Neural progenitor cell (in vitro differentiated cells): ENCODE measurements at regions not wholly inside any gene's neighbourhood (a gene's known extent, or its start where the extent isn't known, plus 50 kb on each side); places are given as distances from the start of the nearest gene placed in this dataset.

ENCODE experiments used
- CTCF ChIP-seq: fragments of 200-600 bp; sonication (generic); IDR thresholded peaks from 2 replicates; pipeline ENCODE4 v1.5.1; 2017; ENCODE audit warnings: antibody characterized with exemption, mild to moderate bottlenecking
- EZH2 ChIP-seq: fragments of 200-600 bp; sonication (generic); IDR thresholded peaks from 2 replicates; pipeline ENCODE4 v1.6.1; 2017; ENCODE audit warnings: antibody characterized with exemption, mild to moderate bottlenecking, moderate library complexity
- EZH2phosphoT487 ChIP-seq: fragments of 200-600 bp; sonication (generic); IDR thresholded peaks from 2 replicates; pipeline ENCODE4 v1.6.1; 2017; ENCODE audit warnings: antibody characterized with exemption

DNA sequence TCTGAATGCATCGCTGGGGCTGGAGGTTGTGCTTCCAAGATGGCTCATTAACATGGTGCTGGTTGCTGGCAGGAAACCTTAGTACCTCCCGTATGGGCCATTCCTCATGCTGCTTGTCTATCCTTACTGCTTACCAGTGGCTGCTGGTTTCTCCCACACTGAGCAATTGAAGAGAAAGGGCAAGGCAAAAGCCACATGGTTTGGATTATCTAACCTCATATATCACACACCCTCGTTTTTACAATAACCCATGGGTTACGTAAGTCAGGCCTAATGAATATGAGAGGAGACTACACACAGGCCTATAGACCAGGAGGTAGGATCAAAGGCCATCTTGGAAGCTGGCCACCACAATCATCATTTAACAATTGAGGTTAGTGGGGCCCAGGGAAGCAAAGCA, 141.8 kb upstream of the EDNRA start:
- no peak for TF ChIP-seq CTCF
- no peak for TF ChIP-seq EZH2phosphoT487
- TF ChIP-seq EZH2 = no peak
